K562 (cell line): ENCODE measurements at regions not wholly inside any gene's neighbourhood (a gene's known extent, or its start where the extent isn't known, plus 50 kb on each side); places are given as distances from the start of the nearest gene placed in this dataset.

Experiments
- ATAC-seq: fragments of 200-7000 bp; cut with Tn5 transposase; 3 replicates; pipeline ENCODE4 v1.9.1; 2020; ENCODE audit warnings: moderate library complexity
- BruUV-seq: library from RNA; stranded (reverse); fragments of 400-500 nt; replicated peaks from 2 replicates; lab custom pipeline; 2021; lab: Mats Ljungman, UMichigan
- CTCF ChIA-PET: fragments of 300-600 bp; formaldehyde crosslinking; extraction: SDS; loops from one replicate; lab custom pipeline; 2021; ENCODE audit warnings: low intra/inter-chr PET ratio; lab: Yijun Ruan, JAX
- POLR2A ChIA-PET: fragments of 300-600, 350-650 bp; sonication (Branson Sonifier 250); formaldehyde crosslinking; extraction: SDS; loops from one replicate; lab custom pipeline; 2021; ENCODE audit warnings: antibody characterized with exemption, inconsistent platforms; lab: Yijun Ruan, JAX
- DNase-seq, 4 experiments: peaks; one replicate each; pipeline versions ENCODE4 v3.0.0 to v3.0.0-alpha.2; 2011 to 2018; ENCODE audit warnings: low spot score in 3 of 4, mixed read lengths in 3 of 4; ENCODE audit errors: extremely low read depth in 1 of 4
- FAIRE-seq: peaks from 2 replicates; lab custom pipeline; 2011; peaks lifted over from hg19 to GRCh38; lab: Jason Lieb, UNC
- H2AFZ ChIP-seq: 2 replicates; pipeline ENCODE4 v1.6.0; 2011; ENCODE audit warnings: low read depth, low read length, control low read depth, inconsistent platforms
- H3K27ac ChIP-seq: fragments of 200-600 bp; 3 replicates; pipeline ENCODE4 v1.8.0; 2011; ENCODE audit warnings: low read depth, mild to moderate bottlenecking, control low read depth, inconsistent platforms, low read length, moderate library complexity, mixed read lengths; ENCODE audit errors: extremely low read depth
- H3K27me3 ChIP-seq, 2 experiments: fragments of 300-600 bp in 1 of 2; 2 replicates in 1 of 2; 3 replicates in 1 of 2; pipeline versions ENCODE4 v1.6.0 to v1.8.0; 2011; ENCODE audit warnings: inconsistent platforms in 2 of 2, low read length in 2 of 2, mild to moderate bottlenecking in 1 of 2, mixed read lengths in 1 of 2, moderate library complexity in 1 of 2; ENCODE audit not compliant: control insufficient read depth in 2 of 2, insufficient read depth in 2 of 2
- H3K36me3 ChIP-seq: fragments of 300-600 bp; 3 replicates; pipeline ENCODE4 v1.8.0; 2011; ENCODE audit warnings: mild to moderate bottlenecking, low read length, inconsistent platforms; ENCODE audit not compliant: control insufficient read depth, insufficient read depth
- H3K4me1 ChIP-seq, 2 experiments: fragments of 200-600 bp in 1 of 2; replicated peaks in 1 of 2; 2 replicates in 1 of 2; 3 replicates in 1 of 2; pipeline versions ENCODE4 v1.5.1 to v1.8.0; 2011; ENCODE audit warnings: inconsistent platforms in 2 of 2, low read length in 2 of 2, mild to moderate bottlenecking in 1 of 2, mixed read lengths in 1 of 2, moderate library complexity in 1 of 2; ENCODE audit not compliant: control insufficient read depth in 2 of 2, insufficient read depth in 2 of 2
- H3K4me2 ChIP-seq: 2 replicates; pipeline ENCODE4 v1.6.1; 2011; ENCODE audit warnings: low read length, control low read depth, inconsistent platforms, mixed read lengths; ENCODE audit not compliant: insufficient read depth
- H3K4me3 ChIP-seq: fragments of 200-600 bp; sonication (generic), shearing (Covaris generic); 2 replicates; pipeline ENCODE4 v1.5.1; 2016; ENCODE audit warnings: control low read depth, inconsistent platforms
- H3K79me2 ChIP-seq: fragments of 200-600 bp; 3 replicates; pipeline ENCODE4 v1.8.0; 2011; ENCODE audit warnings: low read length, inconsistent platforms; ENCODE audit not compliant: control insufficient read depth, insufficient read depth
- H3K9ac ChIP-seq, 2 experiments: 2 replicates each; pipeline versions ENCODE4 v1.6.0 to v1.6.1; 2011; ENCODE audit warnings: low read depth in 2 of 2, low read length in 2 of 2, control low read depth in 1 of 2, inconsistent platforms in 1 of 2, mild to moderate bottlenecking in 1 of 2, mixed read lengths in 1 of 2; ENCODE audit not compliant: insufficient read depth in 1 of 2
- H3K9me1 ChIP-seq: one replicate; pipeline ENCODE4 v1.6.0; 2011; ENCODE audit warnings: inconsistent platforms, mild to moderate bottlenecking, low read length, moderate library complexity; ENCODE audit not compliant: control insufficient read depth, insufficient read depth
- H3K9me3 ChIP-seq: replicated peaks from 2 replicates; pipeline ENCODE4 v1.5.1; 2011; ENCODE audit warnings: low read depth, low read length, inconsistent platforms; ENCODE audit not compliant: control insufficient read depth, insufficient read depth
- H4K20me1 ChIP-seq: replicated peaks from 2 replicates; pipeline ENCODE4 v1.6.1; 2011; ENCODE audit warnings: low read length, inconsistent platforms, mixed read lengths; ENCODE audit not compliant: control insufficient read depth, insufficient read depth
- ARID2 ChIP-seq: fragments of 450-650 bp; IDR thresholded peaks from 2 replicates; pipeline ENCODE4 v1.6.1; 2017; ENCODE audit warnings: antibody characterized with exemption, mild to moderate bottlenecking
- ESRRB ChIP-seq: fragments of 250-450 bp; sonication (Bioruptor Pico); IDR thresholded peaks from 2 replicates; pipeline ENCODE4 v1.5.0; 2020; ENCODE audit warnings: mild to moderate bottlenecking, moderate library complexity, borderline replicate concordance
- PTRF ChIP-seq: fragments of 450-650 bp; IDR thresholded peaks from 2 replicates; pipeline ENCODE4 v1.6.1; 2016; ENCODE audit warnings: mild to moderate bottlenecking, missing genetic modification characterization, missing compliant biosample characterization
- SMAD1 ChIP-seq: fragments of 150-350 bp; IDR thresholded peaks from 2 replicates; pipeline ENCODE4 v1.6.1; 2014; ENCODE audit warnings: low read length, low read depth; ENCODE audit not compliant: partially characterized antibody
- TRIM24 ChIP-seq, 2 experiments: fragments of 450-650 bp; IDR thresholded peaks; 2 replicates each; pipeline ENCODE4 v1.6.1; 2016
- WGBS: fragments of 100-300 bp; shearing (Covaris generic); methylation state at CpG from one replicate; pipeline ENCODE4 v1.1.6; 2016; ENCODE audit warnings: low coverage, mixed read lengths; ENCODE audit not compliant: insufficient coverage; ENCODE audit errors: missing lambda C conversion rate; 5-methylcytosine and 5-hydroxymethylcytosine counted together
- in situ Hi-C: fragments of 300-500 bp; cut with MboI; formaldehyde crosslinking; loops from 4 replicates; pipeline ENCODE4 v1.15.0; 2018; ENCODE audit warnings: inconsistent platforms, mixed read lengths
- intact Hi-C: fragments of 100-400 bp; cut with micrococcal nuclease; formaldehyde crosslinking; loops from 2 replicates; pipeline ENCODE4 v1.14.2; 2022
- TF ChIP-seq, protein P1 (sequence below): fragments of 450-650 bp; IDR thresholded peaks from 2 replicates; pipeline ENCODE4 v1.6.1; 2017; ENCODE audit warnings: antibody characterized with exemption, mild to moderate bottlenecking
- TF ChIP-seq, protein P2 (sequence below): sonication (generic); formaldehyde crosslinking; IDR thresholded peaks from 2 replicates; pipeline ENCODE4 v1.8.1; 2023; ENCODE audit warnings: mild to moderate bottlenecking, missing genetic modification reagents
- TF ChIP-seq, protein P3 (sequence below): IDR thresholded peaks from 2 replicates; pipeline ENCODE4 v1.6.1; 2014; ENCODE audit warnings: antibody characterized with exemption

DNA sequence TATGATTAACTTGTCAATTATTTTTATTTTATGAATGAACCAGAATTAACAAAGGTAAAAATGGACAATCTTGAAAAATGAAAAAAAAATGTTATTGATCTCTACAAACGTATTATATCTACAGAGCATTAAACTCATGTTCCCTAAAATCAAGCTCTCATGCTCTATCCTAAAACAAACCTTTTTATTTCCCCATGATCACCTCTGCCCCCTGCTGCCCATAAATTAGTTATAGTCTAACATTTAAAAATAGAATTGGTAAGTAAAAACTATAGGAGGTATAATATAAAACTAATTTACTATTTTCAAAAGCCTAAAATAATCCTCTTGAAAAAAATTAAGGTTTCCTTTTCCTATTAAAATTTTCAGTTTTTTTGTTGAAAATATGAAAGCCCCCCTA, 168.0 kb upstream of the POU5F2 start (continued):
- TF ChIP-seq, protein P1, sequence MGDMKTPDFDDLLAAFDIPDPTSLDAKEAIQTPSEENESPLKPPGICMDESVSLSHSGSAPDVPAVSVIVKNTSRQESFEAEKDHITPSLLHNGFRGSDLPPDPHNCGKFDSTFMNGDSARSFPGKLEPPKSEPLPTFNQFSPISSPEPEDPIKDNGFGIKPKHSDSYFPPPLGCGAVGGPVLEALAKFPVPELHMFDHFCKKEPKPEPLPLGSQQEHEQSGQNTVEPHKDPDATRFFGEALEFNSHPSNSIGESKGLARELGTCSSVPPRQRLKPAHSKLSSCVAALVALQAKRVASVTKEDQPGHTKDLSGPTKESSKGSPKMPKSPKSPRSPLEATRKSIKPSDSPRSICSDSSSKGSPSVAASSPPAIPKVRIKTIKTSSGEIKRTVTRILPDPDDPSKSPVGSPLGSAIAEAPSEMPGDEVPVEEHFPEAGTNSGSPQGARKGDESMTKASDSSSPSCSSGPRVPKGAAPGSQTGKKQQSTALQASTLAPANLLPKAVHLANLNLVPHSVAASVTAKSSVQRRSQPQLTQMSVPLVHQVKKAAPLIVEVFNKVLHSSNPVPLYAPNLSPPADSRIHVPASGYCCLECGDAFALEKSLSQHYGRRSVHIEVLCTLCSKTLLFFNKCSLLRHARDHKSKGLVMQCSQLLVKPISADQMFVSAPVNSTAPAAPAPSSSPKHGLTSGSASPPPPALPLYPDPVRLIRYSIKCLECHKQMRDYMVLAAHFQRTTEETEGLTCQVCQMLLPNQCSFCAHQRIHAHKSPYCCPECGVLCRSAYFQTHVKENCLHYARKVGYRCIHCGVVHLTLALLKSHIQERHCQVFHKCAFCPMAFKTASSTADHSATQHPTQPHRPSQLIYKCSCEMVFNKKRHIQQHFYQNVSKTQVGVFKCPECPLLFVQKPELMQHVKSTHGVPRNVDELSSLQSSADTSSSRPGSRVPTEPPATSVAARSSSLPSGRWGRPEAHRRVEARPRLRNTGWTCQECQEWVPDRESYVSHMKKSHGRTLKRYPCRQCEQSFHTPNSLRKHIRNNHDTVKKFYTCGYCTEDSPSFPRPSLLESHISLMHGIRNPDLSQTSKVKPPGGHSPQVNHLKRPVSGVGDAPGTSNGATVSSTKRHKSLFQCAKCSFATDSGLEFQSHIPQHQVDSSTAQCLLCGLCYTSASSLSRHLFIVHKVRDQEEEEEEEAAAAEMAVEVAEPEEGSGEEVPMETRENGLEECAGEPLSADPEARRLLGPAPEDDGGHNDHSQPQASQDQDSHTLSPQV = no peak

DNA sequence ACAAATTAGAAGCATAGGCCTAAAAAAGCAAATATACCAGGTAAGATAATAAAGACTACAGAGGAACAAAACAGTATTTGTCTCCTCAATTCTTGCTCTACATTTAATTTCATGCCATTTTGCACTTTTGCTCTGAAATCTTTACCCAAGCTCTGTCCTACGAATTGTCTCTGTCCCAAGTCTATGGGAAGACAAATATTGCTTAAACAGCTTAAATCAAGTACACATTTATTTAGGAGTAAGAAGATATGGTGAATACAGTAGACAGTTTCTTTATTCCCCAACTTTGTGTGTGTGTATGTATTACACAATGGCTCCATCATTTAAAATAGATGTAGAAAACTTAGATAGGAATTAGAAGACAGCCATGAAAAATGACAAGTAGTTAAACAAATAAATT, 163.5 kb upstream of the POU5F2 start:
- Histone ChIP-seq H3K79me2 (no peaks in the 10 kb centered on the region), H3K4me2 (no peak overlapping the region), H3K27me3 (no peaks in the 10 kb centered on the region), H3K27ac (no peak overlapping the region), H3K9me3 (no peaks in the 10 kb centered on the region), H3K36me3 (no peaks in the 10 kb centered on the region), H4K20me1 (no peaks in the 10 kb centered on the region), H3K4me1 (no peaks in the 10 kb centered on the region), H3K9ac (no peak overlapping the region), H2AFZ (no peak overlapping the region), H3K9me1 (no peaks in the 10 kb centered on the region), H3K4me3 (no peak overlapping the region)
- CTCF ChIA-PET = no interaction called here
- POLR2A ChIA-PET = no interaction called here
- in situ Hi-C loops = no loop called here
- intact Hi-C loops = no loop called here
- 0% methylated on average over 1 of the region's 1 CpG for WGBS
- DNase-seq (no peak), FAIRE-seq (no peak), ATAC-seq (no peak)
- no TSS peak for BruUV-seq
- TF ChIP-seq SMAD1 (no peak), ESRRB (CRISPR knock-in tag) (no peak), ARID2 (no peak), PTRF (no peak), TRIM24 (IDR thresholded peaks at IDR 0.05) (no peak)
- TF ChIP-seq, protein P2, sequence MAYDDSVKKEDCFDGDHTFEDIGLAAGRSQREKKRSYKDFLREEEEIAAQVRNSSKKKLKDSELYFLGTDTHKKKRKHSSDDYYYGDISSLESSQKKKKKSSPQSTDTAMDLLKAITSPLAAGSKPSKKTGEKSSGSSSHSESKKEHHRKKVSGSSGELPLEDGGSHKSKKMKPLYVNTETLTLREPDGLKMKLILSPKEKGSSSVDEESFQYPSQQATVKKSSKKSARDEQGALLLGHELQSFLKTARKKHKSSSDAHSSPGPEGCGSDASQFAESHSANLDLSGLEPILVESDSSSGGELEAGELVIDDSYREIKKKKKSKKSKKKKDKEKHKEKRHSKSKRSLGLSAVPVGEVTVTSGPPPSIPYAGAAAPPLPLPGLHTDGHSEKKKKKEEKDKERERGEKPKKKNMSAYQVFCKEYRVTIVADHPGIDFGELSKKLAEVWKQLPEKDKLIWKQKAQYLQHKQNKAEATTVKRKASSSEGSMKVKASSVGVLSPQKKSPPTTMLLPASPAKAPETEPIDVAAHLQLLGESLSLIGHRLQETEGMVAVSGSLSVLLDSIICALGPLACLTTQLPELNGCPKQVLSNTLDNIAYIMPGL (CRISPR knock-in tag) = no peak
- TF ChIP-seq, protein P3, sequence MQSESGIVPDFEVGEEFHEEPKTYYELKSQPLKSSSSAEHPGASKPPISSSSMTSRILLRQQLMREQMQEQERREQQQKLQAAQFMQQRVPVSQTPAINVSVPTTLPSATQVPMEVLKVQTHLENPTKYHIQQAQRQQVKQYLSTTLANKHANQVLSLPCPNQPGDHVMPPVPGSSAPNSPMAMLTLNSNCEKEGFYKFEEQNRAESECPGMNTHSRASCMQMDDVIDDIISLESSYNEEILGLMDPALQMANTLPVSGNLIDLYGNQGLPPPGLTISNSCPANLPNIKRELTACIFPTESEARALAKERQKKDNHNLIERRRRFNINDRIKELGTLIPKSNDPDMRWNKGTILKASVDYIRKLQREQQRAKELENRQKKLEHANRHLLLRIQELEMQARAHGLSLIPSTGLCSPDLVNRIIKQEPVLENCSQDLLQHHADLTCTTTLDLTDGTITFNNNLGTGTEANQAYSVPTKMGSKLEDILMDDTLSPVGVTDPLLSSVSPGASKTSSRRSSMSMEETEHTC = no peak
